HEK293T (cell line): ENCODE measurements at regions not wholly inside any gene's neighbourhood (a gene's known extent, or its start where the extent isn't known, plus 50 kb on each side); places are given as distances from the start of the nearest gene placed in this dataset.
A peak's percentile ranks its signal among the peaks of the same experiment; 100 is the strongest.

ENCODE experiments used
- CTCF ChIA-PET: fragments of 350-600 bp; formaldehyde crosslinking; extraction: SDS; loops from one replicate; lab custom pipeline; 2021; ENCODE audit warnings: antibody characterized with exemption, inconsistent platforms; lab: Yijun Ruan, JAX
- POLR2A ChIA-PET: fragments of 350-600 bp; formaldehyde crosslinking; extraction: SDS; loops from one replicate; lab custom pipeline; 2020; ENCODE audit warnings: antibody characterized with exemption, inconsistent platforms; lab: Yijun Ruan, JAX
- DNase-seq: peaks from one replicate; pipeline ENCODE4 v3.0.0; 2012; ENCODE audit warnings: mixed read lengths; ENCODE audit errors: extremely low spot score
- ARNT ChIP-seq: fragments of 450-650 bp; IDR thresholded peaks from 2 replicates; pipeline ENCODE4 v1.6.1; 2017; ENCODE audit warnings: mild to moderate bottlenecking
- BHLHE40 ChIP-seq: fragments of 450-650 bp; IDR thresholded peaks from 2 replicates; pipeline ENCODE4 v1.6.1; 2016; ENCODE audit warnings: mild to moderate bottlenecking, moderate library complexity, borderline replicate concordance
- CTBP1 ChIP-seq: fragments of 450-650 bp; IDR thresholded peaks from 2 replicates; pipeline ENCODE4 v1.6.1; 2016; ENCODE audit warnings: borderline replicate concordance
- ELF4 ChIP-seq: fragments of 450-650 bp; IDR thresholded peaks from 2 replicates; pipeline ENCODE4 v1.6.1; 2017; ENCODE audit warnings: antibody characterized with exemption
- FOXA1 ChIP-seq: fragments of 450-650 bp; IDR thresholded peaks from 2 replicates; pipeline ENCODE4 v1.6.1; 2016; ENCODE audit warnings: mild to moderate bottlenecking
- FOXK2 ChIP-seq: fragments of 450-650 bp; IDR thresholded peaks from 2 replicates; pipeline ENCODE4 v1.6.1; 2016; ENCODE audit warnings: mild to moderate bottlenecking
- FOXM1 ChIP-seq: fragments of 450-650 bp; IDR thresholded peaks from 2 replicates; pipeline ENCODE4 v1.6.1; 2017; ENCODE audit warnings: mild to moderate bottlenecking, borderline replicate concordance
- HDGF ChIP-seq: fragments of 450-650 bp; IDR thresholded peaks from 2 replicates; pipeline ENCODE4 v1.6.1; 2017; ENCODE audit warnings: antibody characterized with exemption, borderline replicate concordance
- L3MBTL2 ChIP-seq: fragments of 450-650 bp; conservative IDR thresholded peaks from 2 replicates; pipeline ENCODE4 v1.6.1; 2016; ENCODE audit warnings: mild to moderate bottlenecking
- LEF1 ChIP-seq: fragments of 450-650 bp; IDR thresholded peaks from 2 replicates; pipeline ENCODE4 v1.6.1; 2017; ENCODE audit warnings: mild to moderate bottlenecking, borderline replicate concordance
- NFRKB ChIP-seq: fragments of 450-650 bp; IDR thresholded peaks from 2 replicates; pipeline ENCODE4 v1.6.1; 2016; ENCODE audit warnings: mild to moderate bottlenecking, moderate library complexity
- PKNOX1 ChIP-seq: fragments of 450-650 bp; IDR thresholded peaks from 2 replicates; pipeline ENCODE4 v1.6.1; 2016
- SP1 ChIP-seq: fragments of 450-650 bp; IDR thresholded peaks from 2 replicates; pipeline ENCODE4 v1.6.1; 2017
- SUZ12 ChIP-seq: fragments of 450-650 bp; IDR thresholded peaks from 2 replicates; pipeline ENCODE4 v1.6.1; 2016; ENCODE audit warnings: mild to moderate bottlenecking
- TARDBP ChIP-seq: fragments of 450-650 bp; IDR thresholded peaks from 2 replicates; pipeline ENCODE4 v1.6.1; 2016
- ZNF384 ChIP-seq: fragments of 450-650 bp; IDR thresholded peaks from 2 replicates; pipeline ENCODE4 v1.6.1; 2016

GRCh38 chr20:11772226-11772730 is 145.4 kb upstream of the BTBD3 start:
- no peak for DNase-seq
- no peak for TF ChIP-seq ZNF384
- TF ChIP-seq ARNT: no peak
- no peak for TF ChIP-seq HDGF
- TF ChIP-seq FOXM1: no peak
- TF ChIP-seq LEF1: no peak
- no peak for TF ChIP-seq TARDBP
- no peak for TF ChIP-seq L3MBTL2
- no peak for TF ChIP-seq ELF4
- TF ChIP-seq FOXA1: no peak
- no peak for TF ChIP-seq SP1
- no peak for TF ChIP-seq BHLHE40
- no peak for TF ChIP-seq NFRKB
- POLR2A ChIA-PET: no interaction called here
- CTCF ChIA-PET: no interaction called here

GRCh38 chr20:11776687-11777086 is 141.0 kb upstream of the BTBD3 start:
- no peak for DNase-seq
- ChIA-PET POLR2A (no interaction called here), CTCF (no interaction called here)
- TF ChIP-seq HDGF: no peak
- no peak for TF ChIP-seq FOXA1
- TF ChIP-seq ARNT: no peak
- no peak for TF ChIP-seq SP1
- no peak for TF ChIP-seq PKNOX1
- TF ChIP-seq ELF4: no peak
- no peak for TF ChIP-seq TARDBP
- TF ChIP-seq BHLHE40: no peak
- TF ChIP-seq SUZ12: no peak
- TF ChIP-seq L3MBTL2: no peak
- TF ChIP-seq ZNF384: no peak
- TF ChIP-seq FOXM1: no peak
- no peak for TF ChIP-seq CTBP1
- TF ChIP-seq NFRKB: no peak
- no peak for TF ChIP-seq LEF1
- no peak for TF ChIP-seq FOXK2

GRCh38 chr20:11777387-11778205 is 140.1 kb upstream of the BTBD3 start:
- TF ChIP-seq PKNOX1 (peak; percentile 57), FOXM1 (no peak)
- no peak for DNase-seq
- ChIA-PET POLR2A (no interaction called here), CTCF (no interaction called here)

GRCh38 chr20:11778206-11778570 is 139.5 kb upstream of the BTBD3 start:
- no peak for TF ChIP-seq LEF1
- TF ChIP-seq TARDBP: no peak
- no peak for TF ChIP-seq PKNOX1
- TF ChIP-seq ZNF384: no peak
- no peak for TF ChIP-seq FOXA1
- TF ChIP-seq SUZ12: no peak
- TF ChIP-seq BHLHE40: no peak
- no peak for TF ChIP-seq FOXK2
- TF ChIP-seq FOXM1: no peak
- TF ChIP-seq NFRKB: no peak
- TF ChIP-seq SP1: no peak
- TF ChIP-seq ARNT: no peak
- no peak for TF ChIP-seq L3MBTL2
- TF ChIP-seq HDGF: no peak
- CTCF ChIA-PET: no interaction called here
- POLR2A ChIA-PET: no interaction called here
- no peak for DNase-seq

- CTCF ChIA-PET: interaction anchor here (0.7 kb wide), 1 partner anchor 1947 kb away, joined by 3 read pairs; no protein-coding TSS in a partner anchor
- DNase-seq: no peak
- POLR2A ChIA-PET: no interaction called here
- TF ChIP-seq FOXM1: no peak
- TF ChIP-seq ARNT: no peak
- TF ChIP-seq FOXK2: no peak
- no peak for TF ChIP-seq PKNOX1
- no peak for TF ChIP-seq LEF1
- no peak for TF ChIP-seq NFRKB
- no peak for TF ChIP-seq L3MBTL2
- TF ChIP-seq CTBP1: no peak
- TF ChIP-seq HDGF: no peak
- TF ChIP-seq FOXA1: no peak
- no peak for TF ChIP-seq ELF4
- TF ChIP-seq BHLHE40: no peak
- no peak for TF ChIP-seq ZNF384
- no peak for TF ChIP-seq SUZ12
- no peak for TF ChIP-seq TARDBP
- no peak for TF ChIP-seq SP1
Observed at GRCh38 chr20:11780765-11781369, 136.8 kb upstream of the BTBD3 start.
